Osteoblast (primary cell): ENCODE measurements at regions not wholly inside any gene's neighbourhood (a gene's known extent, or its start where the extent isn't known, plus 50 kb on each side); places are given as distances from the start of the nearest gene placed in this dataset.

ENCODE experiments used
- DNase-seq: peaks from one replicate; pipeline ENCODE4 v3.0.0; 2011; ENCODE audit warnings: low spot score, mixed read lengths; ENCODE audit not compliant: insufficient read length; ENCODE audit errors: missing footprints
- H2AFZ ChIP-seq: 2 replicates; pipeline ENCODE4 v1.6.0; 2011; ENCODE audit warnings: mild to moderate bottlenecking, low read length
- H3K27ac ChIP-seq: 2 replicates; pipeline ENCODE4 v1.5.1; 2011; ENCODE audit warnings: mild to moderate bottlenecking, low read depth, low read length, moderate library complexity
- H3K27me3 ChIP-seq: 2 replicates; pipeline ENCODE4 v1.6.0; 2012; ENCODE audit warnings: mild to moderate bottlenecking, control low read depth, inconsistent platforms, low read length, moderate library complexity; ENCODE audit not compliant: insufficient read depth
- H3K36me3 ChIP-seq: 2 replicates; pipeline ENCODE4 v1.5.1; 2011; ENCODE audit warnings: mild to moderate bottlenecking, low read length, control low read depth, moderate library complexity; ENCODE audit not compliant: insufficient read depth
- H3K4me1 ChIP-seq: 2 replicates; pipeline ENCODE4 v1.5.1; 2011; ENCODE audit warnings: mild to moderate bottlenecking, low read length, control low read depth, moderate library complexity; ENCODE audit not compliant: insufficient read depth
- H3K4me2 ChIP-seq: 2 replicates; pipeline ENCODE4 v1.6.0; 2011; ENCODE audit warnings: mild to moderate bottlenecking, low read length; ENCODE audit not compliant: insufficient read depth
- H3K4me3 ChIP-seq: fragments of 200-600 bp; sonication (generic); 3 replicates; pipeline ENCODE4 v1.5.1; 2012; ENCODE audit warnings: mild to moderate bottlenecking, low read length, inconsistent platforms; ENCODE audit not compliant: insufficient read depth
- H3K79me2 ChIP-seq: 2 replicates; pipeline ENCODE4 v1.6.0; 2012; ENCODE audit warnings: mild to moderate bottlenecking, low read length, control low read depth, inconsistent platforms; ENCODE audit not compliant: insufficient read depth
- H3K9me3 ChIP-seq: 2 replicates; pipeline ENCODE4 v1.5.1; 2011; ENCODE audit warnings: low read depth, low read length, control low read depth
- H4K20me1 ChIP-seq: 2 replicates; pipeline ENCODE4 v1.6.0; 2012; ENCODE audit warnings: mild to moderate bottlenecking, low read length, control low read depth; ENCODE audit not compliant: insufficient read depth
- TF ChIP-seq, protein P1 (sequence below): IDR thresholded peaks from 2 replicates; pipeline ENCODE4 v1.5.1; 2011; ENCODE audit warnings: mild to moderate bottlenecking, low read depth, low read length, moderate library complexity; ENCODE audit errors: extremely low read depth

DNA sequence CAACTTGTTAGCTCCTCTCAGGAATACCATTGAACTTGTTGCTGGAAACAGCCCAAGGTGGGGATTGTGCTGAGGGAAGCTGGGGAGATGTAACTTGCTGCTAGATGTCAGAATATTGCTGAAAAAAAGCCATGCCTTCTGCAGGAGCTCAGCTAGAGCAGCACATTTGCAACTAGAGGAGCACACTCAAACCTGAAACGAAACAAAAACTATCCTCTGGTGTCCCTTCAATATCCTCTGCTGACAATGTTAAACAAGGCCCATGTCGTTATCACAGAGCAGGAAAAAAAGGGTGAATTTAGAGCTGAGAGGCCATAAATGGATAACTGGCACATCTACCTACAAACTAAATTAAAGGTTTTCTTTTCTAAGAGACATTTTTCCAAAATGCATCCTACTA is 53.7 kb upstream of the MACC1 start:
- no peak overlapping the region for H3K4me2 ChIP-seq
- H2AFZ ChIP-seq, result no peak overlapping the region
- DNase-seq, result no peak
- H3K9me3 ChIP-seq, result no peaks in the 10 kb centered on the region
- H3K27ac ChIP-seq, result no peak overlapping the region
- no peaks in the 10 kb centered on the region for H4K20me1 ChIP-seq
- TF ChIP-seq, protein P1, sequence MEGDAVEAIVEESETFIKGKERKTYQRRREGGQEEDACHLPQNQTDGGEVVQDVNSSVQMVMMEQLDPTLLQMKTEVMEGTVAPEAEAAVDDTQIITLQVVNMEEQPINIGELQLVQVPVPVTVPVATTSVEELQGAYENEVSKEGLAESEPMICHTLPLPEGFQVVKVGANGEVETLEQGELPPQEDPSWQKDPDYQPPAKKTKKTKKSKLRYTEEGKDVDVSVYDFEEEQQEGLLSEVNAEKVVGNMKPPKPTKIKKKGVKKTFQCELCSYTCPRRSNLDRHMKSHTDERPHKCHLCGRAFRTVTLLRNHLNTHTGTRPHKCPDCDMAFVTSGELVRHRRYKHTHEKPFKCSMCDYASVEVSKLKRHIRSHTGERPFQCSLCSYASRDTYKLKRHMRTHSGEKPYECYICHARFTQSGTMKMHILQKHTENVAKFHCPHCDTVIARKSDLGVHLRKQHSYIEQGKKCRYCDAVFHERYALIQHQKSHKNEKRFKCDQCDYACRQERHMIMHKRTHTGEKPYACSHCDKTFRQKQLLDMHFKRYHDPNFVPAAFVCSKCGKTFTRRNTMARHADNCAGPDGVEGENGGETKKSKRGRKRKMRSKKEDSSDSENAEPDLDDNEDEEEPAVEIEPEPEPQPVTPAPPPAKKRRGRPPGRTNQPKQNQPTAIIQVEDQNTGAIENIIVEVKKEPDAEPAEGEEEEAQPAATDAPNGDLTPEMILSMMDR, result no peak
- no peaks in the 10 kb centered on the region for H3K79me2 ChIP-seq
- no peaks in the 10 kb centered on the region for H3K36me3 ChIP-seq
- no peak overlapping the region for H3K4me3 ChIP-seq
- H3K27me3 ChIP-seq, result no peaks in the 10 kb centered on the region
- H3K4me1 ChIP-seq, result peaks cover 9% of the 10 kb centered on the region

DNA sequence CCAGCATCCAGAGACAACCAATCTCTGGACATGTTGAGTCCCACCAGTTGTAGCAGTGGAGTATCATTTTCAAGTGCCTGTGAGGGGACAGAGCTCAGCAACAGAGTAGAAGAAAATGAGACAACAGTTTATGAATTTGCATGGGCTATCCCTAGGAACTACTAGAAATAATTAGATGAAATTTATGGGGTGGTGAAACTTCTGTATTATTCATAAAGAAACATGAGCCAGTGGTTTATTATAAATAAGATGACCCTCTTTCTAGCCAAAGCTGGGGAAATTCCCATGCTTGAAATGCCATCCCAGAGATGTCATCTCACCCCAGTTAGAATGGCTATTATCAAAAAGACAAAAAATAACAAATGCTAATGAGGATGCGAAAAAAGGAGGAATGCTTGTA is 55.1 kb upstream of the ITGB8 start:
- H3K27me3 ChIP-seq, result no peaks in the 10 kb centered on the region
- TF ChIP-seq, protein P1, result no peak
- no peaks in the 10 kb centered on the region for H4K20me1 ChIP-seq
- H3K36me3 ChIP-seq, result no peaks in the 10 kb centered on the region
- H3K4me2 ChIP-seq, result no peak overlapping the region
- H3K4me3 ChIP-seq, result no peak overlapping the region
- no peaks in the 10 kb centered on the region for H3K79me2 ChIP-seq
- H3K4me1 ChIP-seq, result peaks cover 1% of the 10 kb centered on the region
- no peak overlapping the region for H2AFZ ChIP-seq
- H3K9me3 ChIP-seq, result no peaks in the 10 kb centered on the region
- DNase-seq, result no peak
- no peak overlapping the region for H3K27ac ChIP-seq

DNA sequence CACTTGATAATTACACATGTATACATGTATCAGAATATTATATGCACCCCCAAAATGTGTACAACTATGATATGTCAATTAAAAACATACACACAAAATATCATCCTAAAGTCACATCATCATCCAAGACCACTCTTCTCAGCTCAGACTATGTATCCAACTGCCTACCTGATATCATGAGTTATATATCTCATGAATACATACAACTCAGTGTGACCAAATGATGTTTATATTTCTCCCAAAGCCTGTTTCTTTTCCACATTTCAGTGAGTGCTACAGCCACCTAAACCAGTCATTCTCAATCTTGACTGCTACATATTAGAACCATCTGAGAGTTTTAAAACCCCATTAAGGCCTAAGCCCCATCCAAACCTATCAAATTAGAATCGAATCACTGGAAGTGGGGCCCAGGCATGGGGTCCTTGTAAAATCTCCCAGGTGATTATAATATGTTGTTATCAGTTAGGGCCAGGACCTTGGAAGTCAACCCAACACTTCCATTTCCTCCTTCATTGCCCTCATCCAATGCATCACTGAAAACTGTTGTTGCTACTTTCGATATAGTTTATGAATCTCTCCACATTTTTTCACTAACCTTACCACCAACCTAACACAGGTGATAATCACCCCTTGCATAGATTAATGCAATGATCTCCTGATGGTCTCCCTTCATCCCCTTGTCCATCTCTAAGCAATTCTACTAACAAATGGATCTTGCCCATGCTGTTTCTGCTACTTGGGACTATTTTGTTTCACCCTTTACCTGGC is 53.8 kb upstream of the ITGB8 start:
- Histone ChIP-seq H2AFZ (no peak overlapping the region), H3K9me3 (no peaks in the 10 kb centered on the region), H3K36me3 (no peaks in the 10 kb centered on the region), H3K27me3 (no peaks in the 10 kb centered on the region), H3K4me2 (no peak overlapping the region), H3K4me1 (peaks cover 7% of the 10 kb centered on the region), H3K79me2 (no peaks in the 10 kb centered on the region), H3K4me3 (no peak overlapping the region), H3K27ac (no peak overlapping the region), H4K20me1 (no peaks in the 10 kb centered on the region)
- TF ChIP-seq, protein P1, result no peak
- DNase-seq, result no peak

DNA sequence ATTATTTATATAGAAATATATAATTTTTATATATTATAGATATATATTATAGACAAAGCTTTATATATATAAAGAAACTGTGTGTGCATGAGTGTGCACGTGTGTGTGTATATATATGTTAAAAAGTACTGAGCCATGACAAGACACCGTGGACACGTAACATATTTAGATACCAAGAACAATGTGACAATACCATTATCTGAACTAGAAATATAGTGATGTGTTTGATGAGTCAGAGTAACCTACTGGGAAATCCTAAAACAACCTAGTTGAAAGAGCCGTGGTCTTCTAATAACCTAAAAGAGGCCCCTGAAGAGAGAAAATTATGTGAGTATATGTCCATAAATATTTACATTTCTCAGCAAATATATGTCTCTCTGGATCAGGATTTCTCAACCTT is 50.7 kb upstream of the ITGB8 start:
- no peak for DNase-seq
- Histone ChIP-seq H4K20me1 (no peaks in the 10 kb centered on the region), H3K36me3 (no peaks in the 10 kb centered on the region), H3K4me3 (no peak overlapping the region), H3K4me2 (no peak overlapping the region), H2AFZ (no peak overlapping the region), H3K9me3 (no peaks in the 10 kb centered on the region), H3K27me3 (no peaks in the 10 kb centered on the region), H3K4me1 (peaks cover 7% of the 10 kb centered on the region), H3K27ac (no peak overlapping the region), H3K79me2 (no peaks in the 10 kb centered on the region)
- TF ChIP-seq, protein P1, result no peak
